Breast epithelium (tissue), 4 donors: ENCODE measurements at regions not wholly inside any gene's neighbourhood (a gene's known extent, or its start where the extent isn't known, plus 50 kb on each side); places are given as distances from the start of the nearest gene placed in this dataset.

ENCODE experiments used
- DNase-seq, 2 donors: peaks; one replicate each; pipeline ENCODE4 v3.0.0-alpha.2; 2019; ENCODE audit warnings: low spot score in 2 of 2
- H3K27ac ChIP-seq, 2 donors: fragments of 200-600 bp; sonication (generic) in 1 of 2; one replicate each; pipeline ENCODE4 v1.5.1; 2016 to 2019; ENCODE audit warnings: mild to moderate bottlenecking in 1 of 2
- H3K27me3 ChIP-seq, 2 donors: fragments of 200-600 bp; sonication (generic) in 1 of 2; one replicate each; pipeline versions ENCODE4 v1.5.1 to v1.6.0; 2017 to 2019; ENCODE audit warnings: control low read depth in 1 of 2, mild to moderate bottlenecking in 1 of 2
- H3K36me3 ChIP-seq: fragments of 200-600 bp; one replicate; pipeline ENCODE4 v1.5.1; 2019
- H3K4me1 ChIP-seq, 2 donors: fragments of 200-600 bp; sonication (generic); one replicate each; pipeline ENCODE4 v1.5.1; 2016 to 2019; ENCODE audit warnings: control low read depth in 1 of 2
- H3K4me3 ChIP-seq, 3 donors: fragments of 200-600 bp; sonication (generic); 1 replicate in 2 of 3; 2 replicates in 1 of 3; pipeline ENCODE4 v1.5.1; 2016 to 2019; ENCODE audit warnings: mild to moderate bottlenecking in 3 of 3, moderate library complexity in 2 of 3
- H3K9me3 ChIP-seq, 2 donors: fragments of 200-600 bp; sonication (generic) in 1 of 2; one replicate each; pipeline ENCODE4 v1.5.1; 2016 to 2019; ENCODE audit warnings: control low read depth in 1 of 2
- POLR2A ChIP-seq: fragments of 450-650 bp; IDR thresholded peaks from one replicate; pipeline ENCODE4 v1.6.1; 2016; ENCODE audit warnings: antibody characterized with exemption, mild to moderate bottlenecking, moderate library complexity
- POLR2AphosphoS5 ChIP-seq, 3 donors: sonication (generic); formaldehyde crosslinking; IDR thresholded peaks; one replicate each; pipeline ENCODE4 v1.6.1; 2017; ENCODE audit warnings: antibody characterized with exemption in 3 of 3
- intact Hi-C: fragments of 100-400 bp; cut with DNase I; formaldehyde crosslinking; loops from one replicate; pipeline ENCODE4 v1.15.1; 2023; ENCODE audit warnings: low total_unique reads
- TF ChIP-seq, protein P1 (sequence below), 3 donors: fragments of 450-650 bp; IDR thresholded peaks; one replicate each; pipeline ENCODE4 v1.5.1; 2016 to 2017; ENCODE audit warnings: antibody characterized with exemption in 3 of 3, mild to moderate bottlenecking in 3 of 3, moderate library complexity in 3 of 3

GRCh38 chr6:103893141-103893581, 966.6 kb downstream of the HACE1 start:
- no peak for DNase-seq
- H3K27ac ChIP-seq = no peak overlapping the region
- no peaks in the 10 kb centered on the region for H3K27me3 ChIP-seq
- no peak overlapping the region for H3K4me3 ChIP-seq
- TF ChIP-seq, protein P1, sequence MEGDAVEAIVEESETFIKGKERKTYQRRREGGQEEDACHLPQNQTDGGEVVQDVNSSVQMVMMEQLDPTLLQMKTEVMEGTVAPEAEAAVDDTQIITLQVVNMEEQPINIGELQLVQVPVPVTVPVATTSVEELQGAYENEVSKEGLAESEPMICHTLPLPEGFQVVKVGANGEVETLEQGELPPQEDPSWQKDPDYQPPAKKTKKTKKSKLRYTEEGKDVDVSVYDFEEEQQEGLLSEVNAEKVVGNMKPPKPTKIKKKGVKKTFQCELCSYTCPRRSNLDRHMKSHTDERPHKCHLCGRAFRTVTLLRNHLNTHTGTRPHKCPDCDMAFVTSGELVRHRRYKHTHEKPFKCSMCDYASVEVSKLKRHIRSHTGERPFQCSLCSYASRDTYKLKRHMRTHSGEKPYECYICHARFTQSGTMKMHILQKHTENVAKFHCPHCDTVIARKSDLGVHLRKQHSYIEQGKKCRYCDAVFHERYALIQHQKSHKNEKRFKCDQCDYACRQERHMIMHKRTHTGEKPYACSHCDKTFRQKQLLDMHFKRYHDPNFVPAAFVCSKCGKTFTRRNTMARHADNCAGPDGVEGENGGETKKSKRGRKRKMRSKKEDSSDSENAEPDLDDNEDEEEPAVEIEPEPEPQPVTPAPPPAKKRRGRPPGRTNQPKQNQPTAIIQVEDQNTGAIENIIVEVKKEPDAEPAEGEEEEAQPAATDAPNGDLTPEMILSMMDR (IDR thresholded peaks at IDR 0.05) = no peak
- TF ChIP-seq POLR2AphosphoS5 (IDR thresholded peaks at IDR 0.05) (no peak), POLR2A (no peak)
- no peaks in the 10 kb centered on the region for H3K4me1 ChIP-seq
- peaks cover 0 to 6% of the 10 kb centered on the region in 2 donors for H3K9me3 ChIP-seq
- no peaks in the 10 kb centered on the region for H3K36me3 ChIP-seq
- intact Hi-C loops = no loop called here

GRCh38 chr6:103886951-103887350, 972.8 kb downstream of the HACE1 start:
- H3K27me3 ChIP-seq = no peaks in the 10 kb centered on the region
- H3K36me3 ChIP-seq = no peaks in the 10 kb centered on the region
- H3K4me1 ChIP-seq = no peaks in the 10 kb centered on the region
- intact Hi-C loops = no loop called here
- H3K4me3 ChIP-seq = no peak overlapping the region
- no peak for DNase-seq
- no peak for TF ChIP-seq POLR2A
- TF ChIP-seq, protein P1 (IDR thresholded peaks at IDR 0.05) = no peak
- TF ChIP-seq POLR2AphosphoS5 (IDR thresholded peaks at IDR 0.05) = no peak
- H3K27ac ChIP-seq = no peak overlapping the region
- H3K9me3 ChIP-seq = no peaks in the 10 kb centered on the region

- H3K9me3 ChIP-seq = no peaks in the 10 kb centered on the region
- TF ChIP-seq POLR2AphosphoS5 (IDR thresholded peaks at IDR 0.05) (no peak), POLR2A (no peak)
- TF ChIP-seq, protein P1 (IDR thresholded peaks at IDR 0.05) = no peak
- intact Hi-C loops = no loop called here
- no peak for DNase-seq
- H3K4me1 ChIP-seq = no peaks in the 10 kb centered on the region
- H3K36me3 ChIP-seq = no peaks in the 10 kb centered on the region
- H3K27ac ChIP-seq = no peak overlapping the region
- no peaks in the 10 kb centered on the region for H3K27me3 ChIP-seq
- H3K4me3 ChIP-seq = no peak overlapping the region
Observed at GRCh38 chr6:103885446-103885845, 974.3 kb downstream of the HACE1 start.

DNA sequence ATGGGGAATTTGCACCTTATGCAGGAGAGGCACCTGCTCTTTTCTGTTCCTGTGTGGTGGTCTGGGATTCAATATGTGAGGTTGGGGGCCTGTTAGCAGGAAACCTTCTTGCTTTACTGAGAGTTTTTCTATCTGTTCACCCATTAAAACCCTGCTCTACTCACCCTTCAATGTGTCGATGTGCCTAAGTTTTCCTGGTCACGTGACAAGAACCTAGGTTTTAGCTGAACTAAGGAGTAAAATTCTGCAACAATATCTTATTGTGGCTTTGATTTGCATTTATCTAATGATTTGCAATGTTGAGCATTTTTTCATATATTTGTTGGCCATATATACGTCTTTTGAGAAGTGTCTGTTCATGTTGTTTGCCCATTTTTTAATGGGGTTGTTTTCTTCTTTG, 979.9 kb downstream of the HACE1 start:
- intact Hi-C loops = no loop called here
- Histone ChIP-seq H3K27me3 (no peaks in the 10 kb centered on the region), H3K36me3 (no peaks in the 10 kb centered on the region), H3K9me3 (no peaks in the 10 kb centered on the region), H3K4me3 (no peak overlapping the region), H3K4me1 (no peaks in the 10 kb centered on the region), H3K27ac (no peak overlapping the region)
- TF ChIP-seq, protein P1 (IDR thresholded peaks at IDR 0.05) = no peak
- TF ChIP-seq POLR2A = no peak
- TF ChIP-seq POLR2AphosphoS5 (IDR thresholded peaks at IDR 0.05) = no peak
- DNase-seq = no peak

- TF ChIP-seq POLR2A (no peak), POLR2AphosphoS5 (IDR thresholded peaks at IDR 0.05) (no peak)
- TF ChIP-seq, protein P1 (IDR thresholded peaks at IDR 0.05) = no peak
- H3K9me3 ChIP-seq = no peaks in the 10 kb centered on the region
- DNase-seq = no peak
- no peak overlapping the region for H3K4me3 ChIP-seq
- H3K27me3 ChIP-seq = no peaks in the 10 kb centered on the region
- H3K4me1 ChIP-seq = no peaks in the 10 kb centered on the region
- no peak overlapping the region for H3K27ac ChIP-seq
- H3K36me3 ChIP-seq = no peaks in the 10 kb centered on the region
- intact Hi-C loops = no loop called here
Observed at GRCh38 chr6:103875221-103875620, 984.5 kb downstream of the HACE1 start.
